ENCODE measurements at regions not wholly inside any gene's neighbourhood (a gene's known extent, or its start where the extent isn't known, plus 50 kb on each side); places are given as distances from the start of the nearest gene placed in this dataset.

GRCh38 chr15:95266451-95267061 is 1035.2 kb downstream of the MCTP2 start:
- no peak for TF ChIP-seq CTCF (IDR thresholded peaks at IDR 0.05; ENCODE audit: unreplicated experiment)
- intact Hi-C loops (cut with micrococcal nuclease; ENCODE audit: unreplicated experiment), result no loop called here
- H3K27ac Mint-ChIP-seq (ENCODE audit: unreplicated experiment), result no peak overlapping the region
- no peaks in the 10 kb centered on the region for H3K36me3 Mint-ChIP-seq (ENCODE audit: insufficient read depth, unreplicated experiment)
- no peaks in the 10 kb centered on the region for H3K9me3 Mint-ChIP-seq (ENCODE audit: low read depth, unreplicated experiment)
- H3K27me3 Mint-ChIP-seq (ENCODE audit: unreplicated experiment), result no peaks in the 10 kb centered on the region
- no TSS peak for BruUV-seq (replicated peaks)
- peaks cover 11% of the 10 kb centered on the region for H3K4me1 Mint-ChIP-seq (ENCODE audit: low read depth, unreplicated experiment)
- DNase-seq, result no peak
- CTCF ChIA-PET, result interaction anchor here (1.8 kb wide), 1 partner anchor 623 kb away, joined by 4 read pairs; no protein-coding TSS in a partner anchor
- no peak overlapping the region for H3K4me3 Mint-ChIP-seq (ENCODE audit: low read depth, unreplicated experiment)

GRCh38 chr15:95267481-95267880 is 1036.1 kb downstream of the MCTP2 start:
- TF ChIP-seq CTCF (IDR thresholded peaks at IDR 0.05; ENCODE audit: unreplicated experiment), result no peak
- Mint-ChIP-seq H3K27me3 (ENCODE audit: unreplicated experiment) (no peaks in the 10 kb centered on the region), H3K4me3 (ENCODE audit: low read depth, unreplicated experiment) (no peak overlapping the region), H3K36me3 (ENCODE audit: insufficient read depth, unreplicated experiment) (no peaks in the 10 kb centered on the region), H3K27ac (ENCODE audit: unreplicated experiment) (no peak overlapping the region), H3K9me3 (ENCODE audit: low read depth, unreplicated experiment) (peaks cover 5% of the 10 kb centered on the region), H3K4me1 (ENCODE audit: low read depth, unreplicated experiment) (peaks cover 11% of the 10 kb centered on the region)
- BruUV-seq (replicated peaks), result no TSS peak
- DNase-seq, result no peak
- CTCF ChIA-PET, result interaction anchor here (1.8 kb wide), 1 partner anchor 622 kb away, joined by 4 read pairs; no protein-coding TSS in a partner anchor
- intact Hi-C loops (cut with micrococcal nuclease; ENCODE audit: unreplicated experiment), result no loop called here

- Mint-ChIP-seq H3K36me3 (ENCODE audit: insufficient read depth, unreplicated experiment) (no peaks in the 10 kb centered on the region), H3K4me1 (ENCODE audit: low read depth, unreplicated experiment) (peaks cover 11% of the 10 kb centered on the region), H3K9me3 (ENCODE audit: low read depth, unreplicated experiment) (peaks cover 8% of the 10 kb centered on the region), H3K27me3 (ENCODE audit: unreplicated experiment) (no peaks in the 10 kb centered on the region), H3K4me3 (ENCODE audit: low read depth, unreplicated experiment) (no peak overlapping the region), H3K27ac (ENCODE audit: unreplicated experiment) (no peak overlapping the region)
- BruUV-seq (replicated peaks), result no TSS peak
- no peak for TF ChIP-seq CTCF (IDR thresholded peaks at IDR 0.05; ENCODE audit: unreplicated experiment)
- no peak for DNase-seq
- CTCF ChIA-PET, result no interaction called here
- intact Hi-C loops (cut with micrococcal nuclease; ENCODE audit: unreplicated experiment), result no loop called here
Measured at GRCh38 chr15:95269242-95270183, 1038.2 kb downstream of the MCTP2 start.

GRCh38 chr15:95274101-95274500 is 1042.7 kb downstream of the MCTP2 start:
- CTCF ChIA-PET, result interaction anchor here (0.7 kb wide), 2 partner anchors 12 to 545 kb away, joined by 6 to 10 read pairs; no protein-coding TSS in a partner anchor
- H3K9me3 Mint-ChIP-seq (ENCODE audit: low read depth, unreplicated experiment), result peaks cover 11% of the 10 kb centered on the region
- no peak for DNase-seq
- no peaks in the 10 kb centered on the region for H3K4me1 Mint-ChIP-seq (ENCODE audit: low read depth, unreplicated experiment)
- intact Hi-C loops (cut with micrococcal nuclease; ENCODE audit: unreplicated experiment), result no loop called here
- no peak overlapping the region for H3K4me3 Mint-ChIP-seq (ENCODE audit: low read depth, unreplicated experiment)
- H3K36me3 Mint-ChIP-seq (ENCODE audit: insufficient read depth, unreplicated experiment), result no peaks in the 10 kb centered on the region
- TF ChIP-seq CTCF (IDR thresholded peaks at IDR 0.05; ENCODE audit: unreplicated experiment), result no peak
- H3K27me3 Mint-ChIP-seq (ENCODE audit: unreplicated experiment), result no peaks in the 10 kb centered on the region
- H3K27ac Mint-ChIP-seq (ENCODE audit: unreplicated experiment), result no peak overlapping the region
- no TSS peak for BruUV-seq (replicated peaks)

Measured in Calu3 (cell line).